GM03348 (cell line): ENCODE measurements at regions not wholly inside any gene's neighbourhood (a gene's known extent, or its start where the extent isn't known, plus 50 kb on each side); places are given as distances from the start of the nearest gene placed in this dataset.

Experiments
- DNase-seq: peaks from one replicate; pipeline ENCODE4 v3.0.0; 2012; ENCODE audit warnings: low spot score

DNA sequence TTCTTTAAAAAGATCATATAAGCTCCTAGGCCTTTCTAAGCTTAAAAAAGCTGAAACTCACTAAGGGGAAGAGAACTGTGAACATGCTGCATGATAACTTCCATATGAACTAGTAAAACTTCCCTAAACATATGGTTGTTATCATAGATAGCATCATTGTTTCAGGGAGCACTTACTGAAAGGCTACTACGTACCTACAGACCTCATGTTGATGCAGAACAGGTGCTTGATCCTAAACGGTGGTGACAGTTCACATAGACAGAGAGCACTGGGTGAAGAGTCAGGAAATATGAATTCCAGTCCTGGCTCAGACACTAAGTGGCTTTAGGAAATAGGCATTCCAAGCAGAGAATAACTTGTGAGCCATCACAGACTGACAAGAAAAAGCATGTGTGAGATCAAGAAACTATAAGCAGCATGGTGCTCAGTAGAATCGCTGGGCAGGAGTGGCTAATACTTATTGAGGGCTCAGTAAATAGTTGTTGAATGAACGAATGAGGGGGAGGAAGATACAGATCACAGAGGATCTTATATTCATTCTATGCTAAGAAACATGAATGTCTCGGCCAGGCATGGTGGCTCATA, 78.4 kb upstream of the NUDT4 start:
- DNase-seq: no peak

DNA sequence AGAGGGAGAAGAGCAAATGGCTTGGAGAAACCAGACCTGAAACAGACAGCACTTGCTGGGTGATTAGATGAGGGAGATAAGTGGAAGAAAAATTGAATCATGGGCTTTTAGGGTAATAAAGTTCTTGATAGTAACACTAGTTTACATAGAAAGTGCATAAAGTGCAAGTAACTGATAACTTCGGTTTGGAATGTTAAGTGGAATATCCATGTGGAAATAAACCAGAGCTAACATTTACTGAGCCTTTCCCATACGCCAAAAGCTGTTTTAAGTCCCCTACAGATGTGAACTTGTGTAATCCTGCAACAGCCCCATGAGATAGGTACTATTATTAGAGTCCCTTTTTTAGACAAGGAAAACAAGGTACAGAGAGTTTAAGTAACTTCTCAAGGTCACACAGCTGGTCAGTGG, 77.1 kb upstream of the NUDT4 start:
- DNase-seq: no peak

DNA sequence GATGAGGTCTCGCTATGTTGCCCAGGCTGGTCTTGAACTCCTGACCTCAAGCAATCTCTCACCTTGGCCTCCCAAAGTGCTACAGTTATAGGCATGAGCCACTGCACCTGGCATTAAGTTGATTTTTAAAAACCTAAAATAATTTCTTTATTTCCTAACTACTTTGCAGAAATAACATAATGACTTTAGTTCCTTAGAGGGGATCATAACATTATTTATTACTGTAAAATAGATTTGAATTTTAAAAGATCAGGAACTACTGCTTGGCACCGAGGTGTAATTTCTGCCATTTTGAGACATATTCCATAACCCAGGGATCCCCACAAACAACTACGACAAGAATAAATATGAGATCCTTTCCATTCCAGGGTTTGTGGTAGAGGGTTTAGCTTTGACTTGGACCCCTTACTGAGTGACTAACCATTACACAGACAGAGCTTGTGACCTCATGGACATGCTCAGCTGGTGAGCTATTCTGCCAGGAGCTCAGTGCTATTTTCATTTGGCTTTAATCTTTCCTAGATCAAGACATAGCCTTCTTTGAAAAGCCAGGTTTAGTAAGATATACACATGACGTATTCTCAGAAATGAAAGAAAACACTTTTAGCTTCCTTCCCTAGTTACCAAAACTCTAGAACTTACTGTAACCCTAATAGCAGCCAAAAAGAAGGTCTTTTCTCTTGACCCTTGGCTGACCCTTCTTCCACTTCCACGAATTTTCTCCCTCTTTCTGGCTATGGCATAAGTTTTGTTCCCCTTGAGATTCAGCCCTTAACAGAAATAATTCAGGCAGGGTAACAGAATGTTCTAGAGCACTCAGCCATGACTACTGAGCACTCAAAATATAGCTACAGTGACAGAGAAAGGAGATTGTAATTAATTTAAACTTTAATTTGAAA, 75.1 kb upstream of the NUDT4 start:
- DNase-seq: no peak

DNA sequence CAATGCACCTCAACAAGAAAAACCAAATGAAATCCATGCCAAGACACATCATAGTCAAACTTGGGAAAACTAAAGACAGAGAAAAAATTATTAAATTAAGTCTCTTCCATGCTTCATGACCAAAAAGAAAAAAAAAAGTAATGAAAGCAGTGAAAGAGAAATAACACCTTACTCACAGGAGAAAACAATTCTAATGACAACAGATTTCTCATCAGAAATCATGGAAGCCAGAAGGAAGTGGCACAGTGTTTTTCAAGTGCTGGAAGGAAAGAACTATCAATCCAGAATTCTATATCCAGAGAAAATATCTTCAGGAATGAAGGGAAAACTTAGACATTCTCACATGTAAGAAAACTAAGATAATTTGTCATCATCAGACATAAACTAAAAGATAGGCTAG, 71.1 kb upstream of the NUDT4 start:
- no peak for DNase-seq

DNA sequence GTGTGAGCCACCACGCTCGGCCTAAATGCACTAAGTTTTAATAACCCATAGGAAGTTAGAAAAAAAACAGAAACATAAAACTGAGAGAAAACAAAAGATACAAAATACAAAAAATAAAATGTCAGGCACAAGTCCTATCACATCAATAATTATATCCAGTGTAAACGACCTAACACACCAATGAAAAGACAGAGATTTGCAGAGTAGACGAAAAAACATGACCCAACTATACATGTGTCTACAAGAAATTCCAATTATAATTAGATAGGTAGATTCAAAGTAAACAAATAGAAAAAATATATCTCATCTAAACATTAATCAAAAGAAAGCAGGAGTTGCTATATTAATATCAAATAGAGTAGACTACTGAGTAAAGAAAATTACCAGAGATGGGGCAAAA, 69.4 kb upstream of the NUDT4 start:
- no peak for DNase-seq

DNA sequence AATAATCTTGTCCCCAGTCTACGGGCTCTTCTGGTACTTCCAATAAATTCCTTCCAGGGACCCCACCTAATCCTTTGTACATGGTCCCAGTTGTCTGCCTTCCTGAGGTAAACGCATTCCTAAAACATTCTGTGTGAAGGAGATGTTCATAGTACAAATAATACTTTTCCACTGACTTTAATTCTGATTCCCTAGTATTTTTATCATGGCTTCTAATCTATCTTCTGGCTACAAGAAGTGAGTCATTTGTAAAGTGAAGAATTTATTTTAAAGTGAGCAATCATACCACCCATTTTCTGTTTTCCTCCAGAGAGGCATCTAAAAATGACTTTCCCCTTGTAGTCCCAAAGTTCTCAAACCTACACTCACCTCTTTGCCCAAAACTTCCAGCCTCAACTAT, 65.9 kb upstream of the NUDT4 start:
- DNase-seq: peak; percentile 10

DNA sequence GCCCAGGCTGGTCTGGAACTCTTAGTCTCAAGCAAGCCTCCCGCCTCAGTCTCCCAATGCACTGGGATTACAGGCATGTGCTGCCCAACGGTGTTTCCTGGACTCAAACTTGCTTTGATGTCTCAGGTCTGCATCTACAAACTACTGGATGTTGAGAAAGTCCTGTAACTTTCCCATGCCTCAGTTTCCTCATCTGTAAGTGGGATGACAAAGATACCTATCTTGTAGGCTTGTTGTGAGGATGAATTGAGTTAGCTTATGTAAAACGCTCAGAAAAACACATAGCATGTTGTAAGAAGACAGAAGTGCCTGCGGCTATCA, 63.6 kb upstream of the NUDT4 start:
- no peak for DNase-seq

DNA sequence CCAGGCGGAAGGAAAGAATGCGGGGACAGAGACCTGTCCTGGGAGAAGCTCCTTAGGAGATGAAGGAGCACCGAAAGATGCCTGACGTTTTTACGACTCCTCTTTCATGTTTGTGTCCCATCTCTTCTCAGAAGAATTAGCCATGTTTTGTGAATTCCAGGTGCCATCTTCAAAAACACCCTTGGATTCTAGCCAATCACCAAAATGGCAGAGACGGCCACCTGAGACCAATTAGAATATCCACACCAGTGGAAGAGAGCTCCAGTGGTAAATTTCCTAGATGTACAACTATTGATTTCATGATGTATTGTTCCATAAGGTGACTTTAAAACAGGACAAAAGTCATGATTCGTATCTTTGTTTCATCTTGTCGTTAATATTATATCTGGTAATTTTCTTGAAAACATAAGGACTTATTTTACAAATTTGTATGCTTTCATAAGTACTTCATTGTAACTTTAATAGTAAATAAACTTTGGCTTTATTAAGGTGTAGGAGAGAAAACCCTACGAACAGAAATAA, 62.3 kb upstream of the NUDT4 start:
- no peak for DNase-seq

DNA sequence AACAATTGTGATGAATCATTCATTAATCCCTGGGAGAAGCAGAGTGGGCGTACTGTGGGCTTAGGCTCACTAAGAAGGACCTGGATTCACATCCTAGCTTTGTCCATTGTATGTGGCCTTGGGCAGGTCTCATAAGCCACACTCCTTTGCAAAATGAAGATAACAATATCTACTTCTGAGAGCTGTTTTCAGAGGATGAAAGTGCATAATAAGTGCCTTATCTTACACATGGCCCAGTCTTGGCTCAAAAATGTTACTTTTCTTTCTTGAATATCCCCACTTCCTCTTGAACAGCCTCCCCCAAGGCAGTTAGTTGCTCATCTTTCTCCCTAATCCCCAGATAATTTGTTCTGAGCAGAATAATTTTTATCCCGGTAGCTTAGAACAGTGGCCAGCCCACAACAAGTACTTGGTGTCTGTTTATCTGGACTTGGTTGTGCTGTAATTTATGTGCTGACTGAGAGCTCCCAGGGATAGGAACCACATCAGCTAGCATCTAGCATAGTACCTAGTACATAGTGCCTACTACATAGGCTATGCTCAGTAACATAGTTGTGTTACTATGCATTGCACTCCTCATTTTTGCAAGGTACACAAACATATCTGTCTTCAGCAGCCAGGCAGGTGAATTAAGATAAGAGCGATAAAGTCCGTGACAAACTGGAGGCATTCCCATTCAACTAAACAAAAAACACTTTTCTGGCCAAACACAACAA, 61.7 kb upstream of the NUDT4 start:
- no peak for DNase-seq

DNA sequence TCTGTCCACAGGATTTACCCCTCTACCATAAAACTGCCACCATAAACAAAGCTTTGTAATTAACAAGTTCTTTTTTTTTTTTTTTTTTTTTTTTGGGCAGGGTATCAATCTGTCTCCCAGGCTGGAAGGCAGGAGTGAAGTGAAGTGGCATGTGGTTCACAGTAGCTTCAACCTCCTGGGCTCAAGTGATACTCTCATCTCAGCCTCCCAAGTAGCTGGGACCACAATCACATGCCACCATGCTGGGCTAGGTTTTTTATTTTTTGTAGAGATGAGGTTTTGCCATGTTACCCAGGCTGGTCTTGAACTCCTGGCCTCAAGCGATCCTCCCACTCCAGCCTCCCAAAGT, 61.1 kb upstream of the NUDT4 start:
- DNase-seq: no peak

DNA sequence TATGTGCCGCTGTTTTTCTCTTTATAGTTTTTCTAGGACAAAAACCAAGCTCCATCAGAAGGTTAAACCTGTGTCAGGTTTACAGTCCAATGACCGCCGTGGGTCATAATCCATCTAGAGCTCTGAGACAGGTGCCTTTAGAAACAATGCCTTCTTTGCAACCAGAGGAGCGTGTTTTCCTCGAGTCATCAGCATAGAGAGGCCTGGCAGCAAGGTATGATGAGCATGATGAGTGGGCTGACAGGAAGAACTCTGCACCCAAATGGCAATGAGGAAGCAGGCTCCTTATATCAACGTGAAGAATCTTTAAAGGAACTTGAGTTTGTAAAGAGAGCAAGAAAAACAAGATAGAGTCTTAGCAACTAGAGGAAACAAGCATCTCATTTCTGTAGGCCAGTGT, 60.5 kb upstream of the NUDT4 start:
- no peak for DNase-seq

DNA sequence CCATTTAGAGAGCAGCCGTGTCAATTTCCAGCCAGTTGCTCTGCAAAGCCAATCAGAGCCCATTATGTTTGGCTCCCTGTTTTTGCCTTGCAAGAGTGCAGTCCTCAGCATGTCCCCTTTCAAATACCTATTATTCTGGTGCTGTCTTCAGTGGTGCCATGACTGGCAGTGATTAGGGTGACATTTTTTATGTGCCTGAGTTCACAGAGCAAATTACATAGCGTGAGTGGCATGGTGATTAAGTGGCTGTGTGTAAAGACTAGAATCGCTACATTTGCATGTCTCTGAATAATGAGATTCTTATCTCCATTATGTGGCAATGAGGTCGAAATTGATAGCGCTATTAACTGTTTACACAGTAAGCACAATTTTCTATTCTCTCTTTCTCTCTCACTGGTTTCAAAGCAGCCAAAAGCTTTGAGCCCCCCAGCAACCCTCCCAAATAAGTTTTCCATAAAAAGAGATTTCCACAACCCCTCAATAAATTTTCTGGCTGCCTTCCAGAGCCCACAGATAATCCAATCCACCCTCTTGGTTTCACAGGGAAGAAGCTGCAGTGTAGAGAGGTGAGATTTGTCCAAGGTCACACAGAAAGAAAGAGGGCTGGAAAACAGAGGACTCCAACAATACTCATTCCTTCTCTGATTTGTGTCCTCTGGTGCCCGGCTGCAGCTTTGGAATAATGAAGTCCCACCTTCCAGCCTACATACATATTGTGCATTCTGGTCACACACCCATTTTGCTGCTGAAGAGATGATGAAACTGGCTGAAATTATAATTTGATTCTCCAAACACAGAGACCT, 58.8 kb upstream of the NUDT4 start:
- DNase-seq: peak; percentile 10

DNA sequence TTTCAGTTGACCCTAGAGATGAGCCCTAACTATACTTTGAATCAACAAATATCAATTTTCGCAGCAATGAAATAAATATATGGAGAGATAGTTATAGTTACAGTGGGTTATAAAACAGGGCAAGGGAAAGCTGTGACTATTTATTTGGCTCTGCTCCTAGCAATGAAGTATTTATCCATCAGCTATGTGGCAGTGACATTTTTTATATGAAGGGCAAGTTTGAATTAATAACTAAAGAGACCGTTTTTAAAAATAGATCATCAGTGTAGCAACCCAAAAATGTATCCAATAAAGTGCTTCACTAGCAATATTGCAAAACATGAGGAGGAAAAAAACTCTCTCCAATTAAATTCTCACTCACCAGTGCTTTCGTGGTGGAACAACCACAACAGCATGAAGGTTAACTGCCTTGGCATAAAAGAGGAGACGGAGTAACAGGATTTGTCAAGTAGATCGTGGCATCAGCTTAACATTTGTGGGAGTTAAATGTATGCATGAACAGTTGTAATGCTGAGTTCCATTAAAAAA, 58.1 kb upstream of the NUDT4 start:
- DNase-seq: peak; percentile 41

DNA sequence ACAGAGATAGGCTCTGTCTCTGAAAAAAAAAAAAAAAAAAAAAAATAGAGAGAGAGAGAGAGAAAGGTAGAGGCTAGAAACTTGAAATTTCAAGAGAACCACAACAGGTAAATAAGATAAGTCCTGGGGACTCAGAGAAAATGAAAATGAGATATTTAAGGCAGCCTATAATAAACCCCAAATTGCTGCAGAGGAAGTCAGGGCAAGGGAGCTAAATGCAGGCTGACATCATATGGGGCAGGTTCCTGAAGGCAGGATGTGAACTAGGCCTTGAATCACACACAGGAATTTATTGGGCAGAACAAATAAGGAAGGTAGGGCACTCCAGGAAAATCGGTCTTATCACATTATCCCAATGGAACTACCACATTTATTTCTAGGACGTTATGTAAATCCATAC, 54.9 kb upstream of the NUDT4 start:
- peak; percentile 38 for DNase-seq

DNA sequence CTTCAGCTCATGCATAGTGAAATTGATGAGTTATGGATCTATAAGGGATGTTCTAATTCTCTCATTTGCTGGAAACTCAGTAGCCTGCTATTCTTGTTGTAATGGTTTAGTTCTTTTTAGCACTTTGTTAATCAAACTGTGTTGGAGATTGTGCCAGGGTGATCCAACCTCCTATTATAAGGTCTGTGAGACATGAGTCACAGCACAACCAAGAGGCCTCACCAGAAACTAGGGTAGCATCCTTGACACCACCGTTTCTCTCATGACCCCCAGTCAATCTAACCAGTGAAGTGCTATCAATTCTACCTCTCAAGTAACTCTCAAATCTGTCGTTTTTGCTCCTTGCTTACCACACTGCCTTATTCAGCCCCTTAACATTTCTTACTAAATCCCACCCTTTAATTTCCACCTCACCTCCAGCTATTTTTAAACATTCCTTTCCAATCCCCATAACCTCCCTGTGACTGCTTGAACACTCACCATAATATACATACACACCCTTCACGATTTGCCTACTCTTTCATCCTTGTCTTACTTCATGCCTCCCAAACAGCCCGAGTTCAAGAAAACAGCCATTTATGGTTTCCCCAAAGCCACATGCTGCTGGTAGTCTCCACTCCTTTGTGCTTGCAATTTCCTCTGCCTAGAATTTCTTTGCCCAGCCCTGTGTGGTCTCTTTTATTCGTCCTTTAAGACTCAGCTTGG, 53.9 kb upstream of the NUDT4 start:
- no peak for DNase-seq

DNA sequence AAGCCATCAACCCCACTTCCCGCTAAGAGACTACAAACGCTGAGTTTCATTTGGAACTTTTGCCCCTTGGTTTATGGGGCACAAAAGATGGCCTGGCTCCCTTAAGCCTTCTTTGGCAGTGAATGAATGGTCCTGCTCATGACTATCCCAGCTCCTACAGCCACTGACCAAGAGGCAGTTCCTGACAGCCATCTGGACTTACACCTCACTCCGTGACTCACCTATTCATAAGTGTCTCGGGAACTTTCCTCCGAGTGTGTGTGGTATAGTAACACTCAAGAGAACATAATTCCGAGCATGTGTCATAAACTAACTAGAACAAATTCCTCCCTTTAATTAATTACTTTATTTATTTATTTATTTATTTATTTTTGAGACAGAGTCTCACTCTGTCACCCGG, 51.9 kb upstream of the NUDT4 start:
- no peak for DNase-seq
